ENCODE measurements at regions not wholly inside any gene's neighbourhood (a gene's known extent, or its start where the extent isn't known, plus 50 kb on each side); places are given as distances from the start of the nearest gene placed in this dataset.
"Not testable (repeated sequence)": the region's sequence is repeated elsewhere in the genome, so short reads cannot be mapped to it uniquely, and the experiment has no call there.

DNA sequence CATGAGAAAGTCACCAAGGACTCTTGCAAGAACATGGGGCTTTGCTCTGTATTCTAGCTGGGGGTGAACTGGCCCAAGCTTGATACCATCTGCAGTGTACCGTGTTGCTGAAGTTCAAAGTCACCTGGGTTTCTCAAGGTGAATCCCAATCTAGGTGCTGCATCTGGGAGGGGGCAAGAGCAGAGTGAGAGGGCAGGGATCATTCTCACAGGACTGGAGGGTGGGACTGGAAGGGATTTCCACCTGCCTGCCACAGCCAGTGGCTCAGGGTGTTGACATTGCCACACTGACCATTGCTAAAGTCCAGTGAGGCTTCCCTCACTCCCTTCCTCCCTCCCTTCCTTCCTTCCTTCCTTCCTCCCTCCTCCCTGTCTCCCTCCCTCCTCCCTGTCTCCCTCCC lies 98.7 kb downstream of the MYCN start:
- DNase-seq: no peak

DNA sequence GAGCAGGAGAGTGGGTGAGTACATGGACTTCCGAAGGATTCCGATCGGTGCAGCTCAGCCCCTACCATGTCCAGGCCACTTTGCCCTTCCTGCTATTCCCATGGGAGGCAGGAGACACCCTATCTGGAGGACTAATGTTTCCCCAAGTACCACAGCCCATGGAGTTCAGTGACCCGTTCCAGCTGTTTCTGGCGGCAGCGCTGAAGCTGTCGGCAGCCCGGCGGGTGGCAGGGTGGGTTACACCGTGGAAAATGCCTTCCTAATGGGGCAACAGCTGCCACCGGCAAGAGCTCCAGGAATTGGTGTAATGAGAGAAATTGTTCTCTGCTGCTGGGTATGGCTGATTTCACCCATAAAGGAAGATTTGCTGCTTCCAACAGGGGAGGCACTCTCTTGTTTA lies 98.3 kb downstream of the MYCN start:
- DNase-seq: no peak

DNA sequence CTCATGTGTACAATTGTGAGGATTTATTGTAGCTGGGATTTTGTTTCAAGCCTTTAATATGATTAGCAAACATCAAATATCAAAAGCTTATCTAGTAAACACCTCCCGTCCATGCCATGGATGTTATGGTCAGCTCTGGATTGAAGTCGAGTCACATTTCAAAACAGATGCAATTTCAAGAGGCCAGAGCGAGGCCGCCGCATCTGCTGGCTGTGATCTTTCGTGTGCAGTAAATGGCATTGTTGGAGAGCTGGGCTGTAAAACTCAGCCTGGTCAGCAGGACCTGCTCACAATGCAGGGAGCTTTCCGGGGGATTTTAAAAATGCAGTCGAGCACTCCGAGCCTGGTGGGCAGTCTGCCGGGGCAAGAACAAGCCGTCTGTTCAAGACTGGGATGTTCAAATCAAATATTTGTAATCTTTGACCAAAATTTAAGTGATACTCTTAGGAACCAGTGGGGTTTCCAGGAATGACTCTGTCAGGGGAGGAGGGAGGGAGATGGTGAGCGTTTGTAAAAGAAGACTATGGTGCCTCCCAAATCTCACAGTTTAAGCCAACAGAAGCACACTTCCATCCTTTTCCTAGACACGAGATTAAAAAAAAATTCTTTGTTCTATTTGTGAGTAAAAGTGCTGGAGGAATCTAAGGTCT lies 97.6 kb downstream of the MYCN start:
- DNase-seq: no peak

DNA sequence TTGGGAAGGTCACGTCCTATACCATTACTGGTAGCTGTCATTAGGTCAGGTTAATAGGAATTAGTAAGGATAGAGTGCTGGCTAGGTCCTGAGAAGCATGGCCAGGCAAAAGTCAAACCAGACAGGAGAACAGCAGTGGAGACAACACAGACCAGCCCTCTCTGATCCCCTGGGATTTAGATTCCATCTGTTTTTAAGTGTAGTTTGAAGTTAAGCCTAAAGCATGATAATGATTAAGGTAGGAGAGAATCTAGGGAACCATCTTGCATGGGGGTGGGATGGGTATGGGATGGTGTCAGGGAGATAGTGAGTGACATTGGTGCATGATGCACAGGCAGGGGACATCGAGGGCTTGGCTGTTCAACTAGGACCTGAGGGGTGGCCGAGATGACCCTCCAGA lies 96.6 kb downstream of the MYCN start:
- no peak for DNase-seq

DNA sequence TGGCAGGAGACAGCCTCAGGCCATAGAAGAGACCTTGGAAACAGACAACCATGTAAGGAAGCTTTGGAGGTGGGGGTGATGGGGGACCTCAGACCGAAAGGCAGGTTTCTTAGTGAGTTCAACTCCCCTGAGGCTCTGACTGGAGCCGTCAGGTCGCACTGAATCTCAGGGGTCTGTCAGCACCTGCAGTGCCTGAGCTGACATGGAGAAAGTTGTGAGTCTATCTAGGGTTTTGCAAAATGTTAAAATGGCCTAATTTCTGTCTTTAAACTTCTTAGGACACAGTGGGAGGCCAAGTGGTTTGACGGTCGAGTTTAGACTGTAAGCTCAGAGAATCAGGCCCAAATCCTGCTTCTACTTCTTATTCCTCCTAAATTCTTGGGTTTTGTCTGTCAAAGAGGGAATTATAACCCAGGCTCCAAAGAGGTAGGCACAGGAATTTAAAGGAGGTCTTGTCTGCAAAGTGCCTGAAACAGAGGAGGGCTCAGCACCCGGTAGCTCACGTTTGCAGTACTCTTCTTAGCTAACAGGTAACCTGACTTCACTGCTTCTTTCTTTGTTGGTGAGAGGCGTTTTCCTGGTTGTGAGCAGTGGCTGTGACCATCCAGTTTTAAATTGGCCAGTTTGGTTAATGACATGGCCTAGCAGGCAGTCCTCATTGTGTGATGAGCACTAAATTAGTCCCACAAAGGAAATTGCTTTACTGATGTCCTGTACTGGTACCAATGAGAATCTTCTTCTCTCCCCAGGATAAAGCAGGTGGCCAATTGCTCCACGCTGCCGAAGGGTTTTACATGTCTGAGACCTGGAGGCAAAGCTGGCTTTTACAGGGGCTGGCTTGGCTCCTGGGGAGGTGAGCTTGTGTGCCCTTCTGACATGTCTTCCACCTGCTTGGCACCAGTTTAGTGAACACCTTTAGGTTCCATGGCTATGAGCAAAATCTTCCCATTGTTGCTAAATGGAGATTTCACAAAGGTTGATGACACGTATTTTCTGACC lies 95.7 kb downstream of the MYCN start:
- DNase-seq: no peak

DNA sequence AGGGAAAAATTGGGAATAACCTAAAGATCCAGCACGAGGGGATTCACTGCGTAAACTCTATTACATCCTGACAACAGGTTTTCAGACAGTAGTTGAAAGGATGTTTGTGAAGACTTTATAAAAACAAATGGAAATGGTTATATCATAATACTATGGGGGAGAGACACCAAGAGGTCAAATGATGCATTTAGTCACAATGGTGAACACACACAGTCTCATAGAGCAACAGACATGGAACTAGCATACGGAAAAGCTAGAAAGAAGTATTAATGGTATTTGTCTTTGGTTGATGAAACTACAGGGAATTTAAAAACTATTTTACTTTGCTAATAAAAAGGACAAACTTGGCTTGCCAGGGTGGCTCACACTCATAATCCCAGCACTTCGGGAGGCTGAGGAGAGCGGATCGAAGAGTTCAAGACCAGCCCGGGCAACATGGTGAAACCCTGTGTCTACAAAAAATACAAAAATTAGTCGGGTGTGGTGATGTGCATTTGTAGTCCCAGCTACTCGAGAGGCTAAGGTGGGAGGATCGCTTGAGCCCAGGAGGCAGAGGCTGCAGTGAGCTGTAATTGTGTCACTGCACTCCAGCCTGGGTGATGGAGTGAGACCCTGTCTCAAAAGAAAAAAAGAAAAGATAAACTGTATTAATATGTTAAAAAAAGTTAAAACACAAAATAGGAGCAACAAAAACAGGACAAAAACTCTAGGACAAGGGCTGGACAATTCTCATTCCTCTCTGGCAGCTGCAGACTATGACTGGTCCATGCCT lies 94.8 kb downstream of the MYCN start:
- no peak for DNase-seq

DNA sequence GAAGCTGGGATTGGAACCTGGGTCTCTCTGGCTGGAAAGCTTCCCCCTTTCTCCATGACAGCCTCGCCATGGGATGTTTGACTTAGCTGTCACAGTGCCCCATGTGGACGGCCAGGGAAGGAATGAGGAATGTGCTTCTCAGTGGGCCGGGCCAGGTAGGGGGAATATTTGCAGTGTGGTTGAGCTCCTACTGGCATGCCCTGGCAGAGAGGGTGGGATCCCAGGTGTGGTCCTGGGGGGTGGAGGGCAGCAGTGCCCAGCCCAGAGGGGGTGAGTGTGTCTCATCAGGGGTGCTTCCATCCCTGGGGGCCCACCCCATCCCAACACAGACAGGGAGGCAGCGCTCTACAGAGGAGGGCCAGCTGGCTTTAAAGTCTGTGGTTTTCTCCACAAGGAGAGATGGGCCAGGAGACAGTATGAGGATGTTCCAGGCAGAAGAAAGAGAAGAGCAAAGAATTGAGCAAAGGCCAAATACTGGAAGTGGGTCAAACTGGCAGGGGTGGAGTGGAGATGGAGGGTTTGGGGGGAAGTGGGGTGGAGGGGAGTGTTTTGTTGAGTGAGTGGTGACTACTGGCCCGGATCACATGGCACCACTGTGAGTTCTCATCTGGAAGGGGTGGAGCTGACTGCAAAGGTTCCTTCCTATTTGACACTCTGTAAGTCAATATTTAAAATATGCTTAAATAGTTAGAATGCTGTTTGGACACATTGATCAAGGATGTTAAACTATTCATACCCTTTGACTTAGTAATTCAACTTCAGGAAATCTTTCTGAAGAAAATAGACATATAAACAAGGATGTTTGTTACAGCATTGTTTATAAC lies 94.0 kb downstream of the MYCN start:
- DNase-seq: no peak

DNA sequence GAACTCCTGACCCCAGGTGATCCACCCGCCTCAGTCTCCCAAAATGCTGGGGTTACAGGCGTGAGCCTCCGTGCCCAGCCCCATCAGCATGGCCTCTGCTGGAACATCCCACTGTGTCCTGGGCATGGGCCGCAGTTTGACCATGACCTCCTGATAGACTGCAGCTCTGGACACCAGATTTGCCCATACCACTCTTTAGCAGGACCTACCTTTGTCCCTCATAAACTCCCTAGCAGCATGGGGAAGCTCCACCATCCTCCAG lies 92.6 kb downstream of the MYCN start:
- DNase-seq: no peak

DNA sequence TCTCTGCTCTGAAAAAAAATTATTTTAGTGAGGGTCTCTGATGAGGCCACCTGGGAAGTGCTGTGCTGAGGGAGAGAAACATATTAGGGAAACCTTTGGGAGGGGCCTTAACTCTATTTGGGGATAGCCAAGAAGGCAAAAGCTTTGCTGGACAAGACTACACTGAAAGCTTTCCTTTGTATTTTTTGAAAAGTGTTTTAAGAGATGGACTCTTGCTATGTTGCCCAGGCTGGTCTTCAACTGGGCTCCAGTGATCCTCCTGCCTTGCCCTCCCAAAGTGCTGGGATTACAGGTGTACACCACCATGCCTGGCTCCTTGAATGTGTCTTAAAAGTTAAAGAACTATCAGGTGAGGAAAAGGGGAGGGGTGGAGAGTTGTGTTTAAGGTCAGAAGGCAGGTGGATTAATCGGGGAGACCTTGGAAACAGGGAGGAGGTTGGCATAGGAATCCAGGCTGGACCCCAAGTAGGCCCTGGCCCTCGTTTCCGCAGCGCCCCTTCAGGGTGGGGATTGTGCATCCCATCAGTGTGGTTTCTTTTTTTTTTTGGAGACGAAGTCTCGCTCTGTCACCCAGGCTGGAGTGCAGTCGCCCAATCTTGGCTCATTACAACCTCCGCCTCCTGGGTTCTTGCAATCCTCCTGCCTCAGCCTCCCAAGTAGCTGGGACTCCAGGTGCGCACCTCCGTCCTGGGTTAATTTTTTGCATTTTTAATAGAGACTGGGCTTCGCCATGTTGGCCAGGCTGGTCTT lies 92.1 kb downstream of the MYCN start:
- DNase-seq: no peak

DNA sequence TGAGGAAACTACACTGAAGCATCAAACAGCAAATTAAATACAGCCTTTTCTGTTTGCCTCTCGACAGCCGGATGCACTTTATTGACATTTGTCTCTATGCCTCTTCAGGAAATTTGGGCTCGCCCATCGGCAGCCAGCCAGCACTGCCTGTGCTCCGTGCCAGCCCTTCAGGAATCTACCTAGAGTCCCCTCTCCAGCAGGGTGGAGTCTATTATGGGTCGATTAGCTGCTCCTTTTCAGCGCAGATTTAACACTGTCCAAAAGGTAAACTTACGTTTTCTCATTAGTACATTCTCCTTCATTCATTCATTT lies 91.5 kb downstream of the MYCN start:
- DNase-seq: no peak

DNA sequence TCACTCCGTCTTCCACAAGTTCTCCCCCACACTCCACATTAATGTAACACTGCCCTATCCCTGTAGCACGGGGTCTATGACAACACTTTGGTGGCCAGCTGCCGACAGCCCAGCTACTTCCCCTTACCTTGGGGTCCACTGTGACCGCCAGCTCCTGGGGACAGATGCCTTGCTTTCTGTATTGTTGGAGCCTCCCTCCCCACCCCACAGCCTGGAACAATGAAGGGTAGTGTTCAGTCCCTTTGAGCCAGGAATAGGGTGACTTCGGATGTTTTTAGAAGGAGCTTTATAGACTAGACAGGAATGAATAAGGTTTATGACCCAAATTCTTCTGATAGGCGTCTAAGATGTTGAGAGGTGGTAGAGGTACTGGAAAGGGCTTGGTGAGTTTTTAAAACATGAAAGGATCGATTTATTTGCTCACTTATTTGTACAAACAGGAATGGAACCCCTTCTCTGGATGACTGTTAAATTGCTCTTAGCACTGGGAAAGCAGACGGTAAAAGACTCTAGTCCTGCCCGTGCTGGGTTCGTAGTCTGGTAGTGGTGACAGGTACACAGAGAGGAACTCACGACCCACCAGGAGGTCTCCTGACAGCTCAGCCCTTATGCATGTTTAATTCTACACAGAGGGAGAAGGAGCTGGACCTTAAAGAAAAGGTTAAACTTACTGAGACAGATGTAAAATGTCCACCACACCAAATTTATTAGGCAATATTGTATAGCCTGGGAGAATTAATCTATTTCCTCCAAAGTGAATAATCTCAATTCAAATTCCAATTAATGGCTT lies 90.9 kb downstream of the MYCN start:
- no peak for DNase-seq

DNA sequence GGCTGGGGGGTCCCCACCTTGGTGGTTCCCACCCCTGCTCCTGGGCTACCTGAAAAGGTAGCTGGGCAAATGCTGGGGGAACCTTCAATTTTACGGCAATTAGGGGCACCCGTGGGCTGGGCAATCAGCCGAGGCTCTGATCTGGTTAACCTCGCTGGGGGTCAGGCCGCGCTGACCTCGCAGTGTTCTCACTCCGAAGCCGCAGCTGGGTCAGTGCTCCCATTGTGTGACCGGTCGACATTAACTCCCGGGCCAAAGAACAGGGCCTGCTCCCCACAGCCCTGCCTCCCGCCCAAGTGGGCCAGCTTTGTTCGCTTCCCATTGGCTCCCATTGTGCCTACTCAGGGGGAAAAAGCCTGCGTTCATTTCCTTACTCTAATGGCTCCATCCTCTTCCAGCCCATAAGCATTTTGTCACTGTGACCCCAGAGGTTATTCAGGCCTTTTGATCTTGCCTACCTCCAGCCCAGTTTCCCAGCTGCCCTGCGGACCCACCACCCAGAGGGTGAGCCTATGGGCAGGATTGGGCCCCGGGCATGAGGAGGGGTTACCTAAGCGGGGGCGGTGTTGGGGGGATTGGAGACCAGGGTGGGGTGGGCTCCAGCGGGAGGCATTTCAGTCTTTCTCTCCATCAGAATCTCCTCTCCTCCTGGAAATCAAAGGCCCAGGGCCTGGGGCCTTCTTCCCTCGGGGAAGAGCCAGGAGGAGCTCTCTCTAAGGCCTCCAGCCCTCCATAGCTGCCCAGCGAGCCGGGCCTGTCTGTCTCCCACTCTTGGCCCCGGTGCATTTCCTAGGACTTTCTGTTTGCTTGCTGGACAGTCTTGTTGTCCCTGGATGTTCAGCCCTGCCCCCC lies 90.1 kb downstream of the MYCN start:
- no peak for DNase-seq

DNA sequence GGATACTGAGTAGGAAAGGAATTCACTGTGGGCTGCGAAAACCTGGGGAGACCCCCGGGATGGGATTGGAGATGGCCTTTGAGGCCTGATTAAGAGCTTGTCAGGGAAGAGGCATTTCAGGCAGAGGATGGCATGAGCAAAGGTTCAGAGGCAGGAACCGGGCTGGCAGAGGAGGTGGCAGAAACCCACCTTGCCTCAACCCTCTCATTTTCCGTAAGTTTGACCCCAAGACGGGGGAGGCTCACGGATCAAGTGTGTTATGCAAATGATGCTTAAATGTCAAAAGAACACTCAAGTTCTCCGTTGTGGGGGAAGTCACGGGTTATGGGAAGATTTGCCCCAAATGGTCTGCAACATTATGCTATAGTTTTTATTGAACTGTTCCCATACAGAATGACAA lies 88.3 kb downstream of the MYCN start:
- DNase-seq: no peak

DNA sequence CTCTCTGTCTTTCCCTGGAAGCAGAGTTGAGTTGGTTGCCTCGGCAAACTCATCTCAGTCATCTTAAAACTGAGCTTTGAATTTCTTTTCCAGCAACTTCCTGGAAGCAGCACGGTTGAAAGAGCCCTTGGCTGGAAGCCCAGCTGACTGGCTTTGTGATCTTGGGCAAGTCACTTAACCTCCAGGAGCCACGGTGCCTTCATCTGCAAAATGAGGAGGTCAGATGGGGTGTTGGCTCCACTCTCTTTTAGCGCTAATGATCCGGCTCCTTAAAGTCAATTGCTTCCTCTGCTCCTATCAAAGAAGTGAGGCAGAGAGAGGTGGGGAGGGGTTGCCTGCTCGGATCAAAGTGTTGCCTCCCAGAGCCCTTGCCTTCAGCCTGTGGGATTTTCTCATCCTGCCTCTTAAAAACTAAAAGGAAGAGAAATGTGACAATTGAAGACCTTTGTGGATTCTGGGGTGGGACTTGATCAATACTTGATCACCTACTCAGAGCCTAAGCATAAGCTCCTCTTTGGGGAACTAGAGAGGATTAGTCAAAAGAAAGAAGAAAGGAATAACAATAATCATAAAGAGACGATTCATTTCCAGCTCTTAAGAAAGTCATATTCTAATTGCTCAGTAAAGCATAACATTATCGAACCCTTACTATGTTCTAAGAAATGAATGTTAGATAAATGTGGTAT lies 86.6 kb downstream of the MYCN start:
- DNase-seq: no peak

DNA sequence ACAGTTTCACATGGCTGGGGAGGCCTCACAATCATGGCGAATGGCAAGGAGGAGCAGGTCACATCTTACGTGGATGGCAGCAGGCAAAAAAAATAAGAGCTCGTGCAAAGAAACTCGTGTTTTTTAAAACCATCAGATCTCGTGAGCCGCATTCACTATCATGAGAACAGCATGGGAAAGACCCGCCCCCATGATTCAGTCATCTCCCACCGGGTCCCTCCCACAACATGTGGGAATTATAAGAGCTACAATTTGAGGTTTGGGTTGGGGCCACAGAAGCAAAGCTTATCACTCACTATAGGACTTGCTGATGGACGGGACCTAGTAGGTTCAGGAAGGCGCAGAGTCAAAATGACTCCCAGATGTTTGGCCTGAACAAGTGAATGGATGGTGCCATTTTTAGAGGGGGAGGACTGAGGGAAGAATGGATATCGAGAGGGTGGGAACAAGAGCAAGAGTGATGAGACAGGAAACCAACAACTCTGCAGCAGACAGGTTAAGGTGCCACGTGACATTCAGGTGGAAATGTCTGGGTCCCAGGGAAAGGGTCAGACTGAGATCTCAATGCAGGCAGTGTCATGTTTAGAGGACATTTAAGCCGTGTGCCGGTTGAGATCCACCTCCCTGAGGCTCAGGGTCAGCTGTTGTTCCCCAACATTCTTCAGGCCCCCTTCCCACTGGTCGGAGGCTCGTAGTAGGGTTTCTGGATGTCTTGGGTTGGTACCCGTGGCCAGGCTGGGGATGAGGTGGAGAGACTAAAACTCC lies 85.7 kb downstream of the MYCN start:
- no peak for DNase-seq

DNA sequence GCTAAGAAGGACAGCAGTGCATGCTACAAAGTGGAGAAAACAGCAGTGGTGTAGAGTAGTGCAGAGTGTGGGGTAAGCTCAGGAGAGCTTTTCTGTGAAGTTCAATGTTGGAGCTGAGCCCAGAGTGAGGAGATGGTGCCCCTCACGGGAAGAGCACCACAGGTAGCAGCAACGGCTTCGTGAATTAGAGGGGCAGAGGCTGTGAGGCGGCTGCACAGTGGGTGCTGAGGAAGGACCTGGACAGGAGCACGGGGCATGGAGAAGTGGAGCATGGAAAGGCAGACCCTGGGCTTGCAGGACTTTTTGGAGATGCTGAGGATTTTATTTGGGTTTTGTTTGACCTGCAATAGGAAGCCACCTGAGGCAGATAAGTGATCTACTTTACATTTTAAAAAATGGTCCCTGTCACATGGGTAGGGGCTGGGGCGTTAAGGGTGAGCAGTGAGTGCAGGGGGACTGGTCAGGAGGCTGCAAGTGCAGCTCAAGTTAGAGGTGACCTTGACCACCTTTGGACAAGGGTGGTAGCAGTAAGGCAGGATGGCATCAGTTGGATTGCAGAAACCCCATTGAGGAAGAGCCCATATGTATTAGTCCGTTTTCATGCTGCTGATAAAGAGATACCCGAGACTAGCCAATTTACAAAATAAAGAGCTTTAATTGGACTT lies 85.0 kb downstream of the MYCN start:
- DNase-seq: no peak

DNA sequence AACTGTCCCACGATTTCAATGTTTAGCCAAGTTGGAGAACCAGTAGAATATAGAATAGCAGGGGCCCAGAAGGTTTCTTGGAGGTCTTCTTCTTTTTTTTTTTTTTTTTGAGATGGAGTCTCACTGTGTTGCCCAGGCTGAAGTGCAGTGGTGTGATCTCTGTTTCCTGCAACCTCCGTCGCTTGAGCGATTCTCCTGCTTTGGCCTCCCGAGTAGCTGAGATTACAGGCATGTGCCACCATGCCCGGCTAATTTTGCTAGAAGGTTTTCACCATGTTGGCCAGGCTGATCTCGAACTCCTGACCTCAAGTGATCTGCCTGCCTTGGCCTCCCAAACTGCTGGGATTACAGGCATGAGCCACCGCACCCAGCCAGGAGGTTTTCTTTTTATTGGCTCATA lies 84.3 kb downstream of the MYCN start:
- not testable (repeated sequence) for DNase-seq

DNA sequence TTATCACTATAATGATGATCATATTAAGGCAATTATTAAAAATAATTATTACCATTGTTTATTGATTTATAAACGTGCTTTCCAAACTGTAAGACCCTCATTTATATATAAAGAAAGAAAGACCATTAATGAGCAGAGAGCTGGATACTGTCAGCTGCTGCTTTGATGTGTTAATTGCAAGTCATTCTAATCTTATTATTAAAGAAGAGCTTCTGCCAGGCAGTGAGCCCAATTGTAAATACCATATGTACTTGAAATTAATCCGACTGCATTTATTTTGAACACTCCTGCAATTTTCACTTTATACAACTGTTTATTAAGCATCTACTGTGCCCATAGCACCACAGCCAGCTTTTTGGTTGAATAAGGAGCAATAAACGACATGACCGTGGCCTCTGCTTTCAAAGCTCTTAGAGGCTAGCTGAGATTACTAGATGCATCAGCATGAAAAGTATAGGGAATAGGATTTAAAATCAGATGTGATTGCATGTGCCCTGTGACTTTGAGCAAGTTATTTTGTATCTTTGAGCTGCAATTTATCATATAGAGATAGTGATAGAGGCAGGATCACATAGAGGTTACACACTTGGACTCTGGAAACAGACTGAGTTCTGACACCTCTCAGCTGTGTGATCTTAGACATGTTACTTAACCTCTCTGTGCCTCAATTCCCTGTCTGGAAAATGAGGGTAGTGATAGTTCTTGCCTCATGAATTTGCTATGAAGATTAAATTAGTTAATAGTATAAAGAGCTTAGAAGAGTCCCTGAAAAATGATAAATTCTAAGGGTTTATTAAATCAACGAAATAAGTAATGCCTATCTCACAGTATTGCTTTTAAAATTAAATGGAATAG lies 83.4 kb downstream of the MYCN start:
- DNase-seq: no peak
